Nephron (organoid): ENCODE measurements at regions not wholly inside any gene's neighbourhood (a gene's known extent, or its start where the extent isn't known, plus 50 kb on each side); places are given as distances from the start of the nearest gene placed in this dataset.

Experiments
- H3K27ac Mint-ChIP-seq, 3 experiments: 2 replicates each; pipeline ENCODE4 v1.8.0; 2020; ENCODE audit warnings: mixed read lengths in 3 of 3, mild to moderate bottlenecking in 2 of 3, moderate library complexity in 1 of 3
- H3K27me3 Mint-ChIP-seq: 2 replicates; pipeline ENCODE4 v1.8.0; 2021; ENCODE audit warnings: low read depth, mild to moderate bottlenecking, moderate library complexity, mixed read lengths
- H3K36me3 Mint-ChIP-seq: 2 replicates; pipeline ENCODE4 v1.8.0; 2020; ENCODE audit warnings: low read depth, mixed read lengths
- H3K4me1 Mint-ChIP-seq: 2 replicates; pipeline ENCODE4 v1.8.0; 2020; ENCODE audit warnings: mixed read lengths
- H3K4me3 Mint-ChIP-seq, 3 experiments: 2 replicates each; pipeline ENCODE4 v1.8.0; 2020; ENCODE audit warnings: mild to moderate bottlenecking in 3 of 3, mixed read lengths in 3 of 3, moderate library complexity in 2 of 3
- H3K9me3 Mint-ChIP-seq: 2 replicates; pipeline ENCODE4 v1.8.0; 2020; ENCODE audit warnings: mixed read lengths
- CTCF ChIP-seq, 3 experiments: fragments of 200-600 bp; sonication (generic); IDR thresholded peaks; one replicate each; pipeline ENCODE4 v1.5.0; 2021; ENCODE audit warnings: antibody characterized with exemption in 3 of 3; ENCODE audit not compliant: unreplicated experiment in 3 of 3

GRCh38 chr11:41781441-41781840 is 322.0 kb upstream of the LRRC4C start:
- H3K36me3 Mint-ChIP-seq: no peaks in the 10 kb centered on the region
- H3K4me3 Mint-ChIP-seq: no peak overlapping the region
- no peaks in the 10 kb centered on the region for H3K9me3 Mint-ChIP-seq
- no peaks in the 10 kb centered on the region for H3K27me3 Mint-ChIP-seq
- H3K27ac Mint-ChIP-seq: no peak overlapping the region
- no peak for TF ChIP-seq CTCF (IDR thresholded peaks at IDR 0.05; ENCODE audit: unreplicated experiment in 3 of 3)
- peaks cover 7% of the 10 kb centered on the region for H3K4me1 Mint-ChIP-seq

- Mint-ChIP-seq H3K27me3 (no peaks in the 10 kb centered on the region), H3K9me3 (peaks cover 3% of the 10 kb centered on the region), H3K27ac (peak overlapping the region in 1 of 3 experiments; percentile 58), H3K4me3 (no peak overlapping the region), H3K4me1 (peaks cover 7% of the 10 kb centered on the region), H3K36me3 (no peaks in the 10 kb centered on the region)
- no peak for TF ChIP-seq CTCF (IDR thresholded peaks at IDR 0.05; ENCODE audit: unreplicated experiment in 3 of 3)
These were observed 325.3 kb upstream of the LRRC4C start for GRCh38 chr11:41784513-41785335.

- Mint-ChIP-seq H3K4me3 (no peak overlapping the region), H3K9me3 (peaks cover 3% of the 10 kb centered on the region), H3K27ac (peak overlapping the region; percentile 13 to 55 (median 25)), H3K4me1 (peaks cover 7% of the 10 kb centered on the region), H3K27me3 (no peaks in the 10 kb centered on the region), H3K36me3 (no peaks in the 10 kb centered on the region)
- no peak for TF ChIP-seq CTCF (IDR thresholded peaks at IDR 0.05; ENCODE audit: unreplicated experiment in 3 of 3)
These were observed 326.6 kb upstream of the LRRC4C start for GRCh38 chr11:41786087-41786486.

GRCh38 chr11:41788177-41788576 is 328.7 kb upstream of the LRRC4C start:
- no peaks in the 10 kb centered on the region for H3K36me3 Mint-ChIP-seq
- TF ChIP-seq CTCF (IDR thresholded peaks at IDR 0.05; ENCODE audit: unreplicated experiment in 3 of 3): no peak
- H3K27me3 Mint-ChIP-seq: no peaks in the 10 kb centered on the region
- H3K4me1 Mint-ChIP-seq: peaks cover 7% of the 10 kb centered on the region
- no peak overlapping the region for H3K4me3 Mint-ChIP-seq
- H3K9me3 Mint-ChIP-seq: peaks cover 5% of the 10 kb centered on the region
- no peak overlapping the region for H3K27ac Mint-ChIP-seq

GRCh38 chr11:41789376-41789775 is 329.9 kb upstream of the LRRC4C start:
- H3K4me1 Mint-ChIP-seq: peaks cover 7% of the 10 kb centered on the region
- no peaks in the 10 kb centered on the region for H3K27me3 Mint-ChIP-seq
- no peak overlapping the region for H3K4me3 Mint-ChIP-seq
- no peak overlapping the region for H3K27ac Mint-ChIP-seq
- no peak for TF ChIP-seq CTCF (IDR thresholded peaks at IDR 0.05; ENCODE audit: unreplicated experiment in 3 of 3)
- peaks cover 5% of the 10 kb centered on the region for H3K9me3 Mint-ChIP-seq
- H3K36me3 Mint-ChIP-seq: no peaks in the 10 kb centered on the region

GRCh38 chr11:41795004-41795403 is 335.6 kb upstream of the LRRC4C start:
- no peak overlapping the region for H3K4me3 Mint-ChIP-seq
- H3K4me1 Mint-ChIP-seq: no peaks in the 10 kb centered on the region
- H3K27me3 Mint-ChIP-seq: no peaks in the 10 kb centered on the region
- H3K9me3 Mint-ChIP-seq: peaks cover 2% of the 10 kb centered on the region
- no peak for TF ChIP-seq CTCF (IDR thresholded peaks at IDR 0.05; ENCODE audit: unreplicated experiment in 3 of 3)
- no peaks in the 10 kb centered on the region for H3K36me3 Mint-ChIP-seq
- H3K27ac Mint-ChIP-seq: no peak overlapping the region
